Smooth muscle cell (in vitro differentiated cells): ENCODE measurements at regions not wholly inside any gene's neighbourhood (a gene's known extent, or its start where the extent isn't known, plus 50 kb on each side); places are given as distances from the start of the nearest gene placed in this dataset.

ENCODE experiments used
- DNase-seq: peaks from one replicate; lab custom pipeline; 2025; ENCODE audit not compliant: unreplicated experiment; lab: John Stamatoyannopoulos, UW
- H2AFZ ChIP-seq: fragments of 200-600 bp; sonication (generic); 2 replicates; pipeline ENCODE4 v1.6.0; 2016; ENCODE audit warnings: antibody characterized with exemption, low read depth, mild to moderate bottlenecking
- H3F3A ChIP-seq: fragments of 200-600 bp; sonication (generic); 2 replicates; pipeline ENCODE4 v1.6.0; 2017; ENCODE audit warnings: antibody characterized with exemption, low read depth
- H3K27ac ChIP-seq: fragments of 200-600 bp; sonication (generic); 2 replicates; pipeline ENCODE4 v1.5.1; 2016; ENCODE audit warnings: low read depth, mild to moderate bottlenecking
- H3K27me3 ChIP-seq: fragments of 200-600 bp; sonication (generic); 2 replicates; pipeline ENCODE4 v1.6.1; 2016; ENCODE audit warnings: low read depth, mild to moderate bottlenecking
- H3K36me3 ChIP-seq: fragments of 200-600 bp; sonication (generic); 2 replicates; pipeline ENCODE4 v1.5.1; 2016; ENCODE audit warnings: low read depth
- H3K4me1 ChIP-seq: fragments of 200-600 bp; sonication (generic); 2 replicates; pipeline ENCODE4 v1.5.1; 2016; ENCODE audit warnings: low read depth
- H3K4me2 ChIP-seq: fragments of 200-600 bp; sonication (generic); 2 replicates; pipeline ENCODE4 v1.6.0; 2016; ENCODE audit warnings: mild to moderate bottlenecking
- H3K4me3 ChIP-seq: fragments of 200-600 bp; sonication (generic); 2 replicates; pipeline ENCODE4 v1.5.1; 2016; ENCODE audit warnings: mild to moderate bottlenecking
- H3K79me2 ChIP-seq: fragments of 200-600 bp; sonication (generic); 2 replicates; pipeline ENCODE4 v1.6.0; 2016; ENCODE audit warnings: low read depth, mild to moderate bottlenecking
- H3K9ac ChIP-seq: fragments of 200-600 bp; sonication (generic); 2 replicates; pipeline ENCODE4 v1.6.0; 2016; ENCODE audit warnings: low read depth
- H3K9me3 ChIP-seq: fragments of 200-600 bp; sonication (generic); replicated peaks from 2 replicates; pipeline ENCODE4 v1.5.1; 2016; ENCODE audit warnings: low read depth
- H4K20me1 ChIP-seq: fragments of 200-600 bp; sonication (generic); 2 replicates; pipeline ENCODE4 v1.6.0; 2016; ENCODE audit warnings: low read depth
- WGBS: methylation state at CpG from one replicate; pipeline ENCODE4 v1.1.7; 2016; ENCODE audit warnings: low lambda C conversion rate; 5-methylcytosine and 5-hydroxymethylcytosine counted together
- TF ChIP-seq, protein P1 (sequence below): fragments of 200-600 bp; sonication (generic); IDR thresholded peaks from 2 replicates; pipeline ENCODE4 v1.5.1; 2017; ENCODE audit warnings: borderline replicate concordance, mild to moderate bottlenecking, antibody characterized with exemption; ENCODE audit not compliant: insufficient read depth, poor library complexity, severe bottlenecking

- Histone ChIP-seq H3K27me3 (no peaks in the 10 kb centered on the region), H3K27ac (no peak overlapping the region), H3K79me2 (no peaks in the 10 kb centered on the region), H3K9me3 (no peaks in the 10 kb centered on the region), H4K20me1 (no peaks in the 10 kb centered on the region), H3K4me2 (no peak overlapping the region), H3K4me1 (no peaks in the 10 kb centered on the region), H2AFZ (no peak overlapping the region), H3F3A (no peaks in the 10 kb centered on the region), H3K4me3 (no peak overlapping the region), H3K9ac (no peak overlapping the region), H3K36me3 (no peaks in the 10 kb centered on the region)
- TF ChIP-seq, protein P1, sequence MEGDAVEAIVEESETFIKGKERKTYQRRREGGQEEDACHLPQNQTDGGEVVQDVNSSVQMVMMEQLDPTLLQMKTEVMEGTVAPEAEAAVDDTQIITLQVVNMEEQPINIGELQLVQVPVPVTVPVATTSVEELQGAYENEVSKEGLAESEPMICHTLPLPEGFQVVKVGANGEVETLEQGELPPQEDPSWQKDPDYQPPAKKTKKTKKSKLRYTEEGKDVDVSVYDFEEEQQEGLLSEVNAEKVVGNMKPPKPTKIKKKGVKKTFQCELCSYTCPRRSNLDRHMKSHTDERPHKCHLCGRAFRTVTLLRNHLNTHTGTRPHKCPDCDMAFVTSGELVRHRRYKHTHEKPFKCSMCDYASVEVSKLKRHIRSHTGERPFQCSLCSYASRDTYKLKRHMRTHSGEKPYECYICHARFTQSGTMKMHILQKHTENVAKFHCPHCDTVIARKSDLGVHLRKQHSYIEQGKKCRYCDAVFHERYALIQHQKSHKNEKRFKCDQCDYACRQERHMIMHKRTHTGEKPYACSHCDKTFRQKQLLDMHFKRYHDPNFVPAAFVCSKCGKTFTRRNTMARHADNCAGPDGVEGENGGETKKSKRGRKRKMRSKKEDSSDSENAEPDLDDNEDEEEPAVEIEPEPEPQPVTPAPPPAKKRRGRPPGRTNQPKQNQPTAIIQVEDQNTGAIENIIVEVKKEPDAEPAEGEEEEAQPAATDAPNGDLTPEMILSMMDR, result no peak
- no peak for DNase-seq
- 65% methylated on average over 4 of the region's 4 CpGs for WGBS
Observed at GRCh38 chr6:14987490-14987889, 258.4 kb upstream of the JARID2 start.

DNA sequence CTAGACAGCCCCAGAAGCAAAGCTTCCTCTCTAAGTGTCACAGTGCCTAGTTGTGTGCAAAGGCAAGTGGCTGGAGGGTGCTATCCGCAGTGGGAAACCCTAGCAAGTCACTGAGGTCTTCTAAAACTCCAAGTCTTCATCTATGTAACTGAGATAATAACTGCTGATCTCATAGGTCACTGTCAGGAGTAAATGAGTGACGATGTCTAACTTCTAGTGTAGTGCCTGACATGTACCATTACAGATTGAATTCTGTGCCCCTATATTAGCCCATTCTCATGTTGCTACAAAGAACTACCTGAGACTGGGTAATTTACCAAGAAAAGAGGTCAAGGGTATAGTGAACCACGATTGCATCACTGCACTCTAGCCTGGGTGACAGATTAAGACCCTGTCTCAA is 253.5 kb upstream of the JARID2 start:
- DNase-seq, result no peak
- TF ChIP-seq, protein P1, result no peak
- H3K4me1 ChIP-seq, result no peaks in the 10 kb centered on the region
- 97% methylated on average over 3 of the region's 3 CpGs for WGBS
- no peak overlapping the region for H2AFZ ChIP-seq
- no peaks in the 10 kb centered on the region for H4K20me1 ChIP-seq
- no peaks in the 10 kb centered on the region for H3F3A ChIP-seq
- no peak overlapping the region for H3K4me3 ChIP-seq
- H3K9ac ChIP-seq, result no peak overlapping the region
- H3K4me2 ChIP-seq, result no peak overlapping the region
- no peaks in the 10 kb centered on the region for H3K9me3 ChIP-seq
- H3K36me3 ChIP-seq, result no peaks in the 10 kb centered on the region
- H3K27me3 ChIP-seq, result peaks cover 4% of the 10 kb centered on the region
- H3K79me2 ChIP-seq, result no peaks in the 10 kb centered on the region
- H3K27ac ChIP-seq, result no peak overlapping the region

DNA sequence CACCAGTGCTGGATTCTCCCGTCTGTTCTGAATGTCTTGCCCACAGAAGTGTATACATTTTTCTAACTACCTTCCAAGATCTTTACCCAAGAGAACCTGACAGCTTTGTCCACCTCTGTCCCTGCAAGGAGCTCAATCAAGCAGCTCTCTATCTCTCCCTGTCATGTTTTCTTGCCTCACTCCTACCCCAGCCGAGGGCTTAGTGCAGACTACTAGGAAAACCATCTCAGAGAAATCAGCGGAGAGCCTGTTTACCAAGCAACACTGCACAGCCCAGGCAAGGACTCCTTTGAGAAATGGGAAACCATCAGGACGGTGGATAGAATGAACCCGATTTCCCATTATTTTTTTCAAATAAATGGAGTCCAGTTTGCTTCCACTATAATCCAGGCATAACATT is 250.7 kb upstream of the JARID2 start:
- 69% methylated on average over 5 of the region's 5 CpGs for WGBS

More for the DNA sequence above, 250.7 kb upstream of the JARID2 start:
- H3F3A ChIP-seq, result no peaks in the 10 kb centered on the region
- H3K27me3 ChIP-seq, result peaks cover 4% of the 10 kb centered on the region
- H3K9me3 ChIP-seq, result no peaks in the 10 kb centered on the region
- no peaks in the 10 kb centered on the region for H3K4me1 ChIP-seq
- H2AFZ ChIP-seq, result no peak overlapping the region
- H3K9ac ChIP-seq, result no peak overlapping the region
- H4K20me1 ChIP-seq, result no peaks in the 10 kb centered on the region
- H3K36me3 ChIP-seq, result no peaks in the 10 kb centered on the region
- no peaks in the 10 kb centered on the region for H3K79me2 ChIP-seq
- no peak for DNase-seq
- TF ChIP-seq, protein P1, result no peak
- H3K4me2 ChIP-seq, result no peak overlapping the region
- no peak overlapping the region for H3K27ac ChIP-seq
- no peak overlapping the region for H3K4me3 ChIP-seq
